ENCODE measurements at regions not wholly inside any gene's neighbourhood (a gene's known extent, or its start where the extent isn't known, plus 50 kb on each side); places are given as distances from the start of the nearest gene placed in this dataset.
A peak's percentile ranks its signal among the peaks of the same experiment; 100 is the strongest.

GRCh38 chr11:95711945-95712221 lies 77.7 kb downstream of the FAM76B start:
- H3K36me3 Mint-ChIP-seq (ENCODE audit: low read depth) = no peaks in the 10 kb centered on the region

GRCh38 chr11:95711162-95711944 lies 78.2 kb downstream of the FAM76B start:
- no peaks in the 10 kb centered on the region for H3K9me3 Mint-ChIP-seq
- no peaks in the 10 kb centered on the region for H3K36me3 Mint-ChIP-seq (ENCODE audit: low read depth)
- H3K4me1 Mint-ChIP-seq (ENCODE audit: low read depth) = no peaks in the 10 kb centered on the region
- peaks cover 23% of the 10 kb centered on the region for H3K27me3 Mint-ChIP-seq (ENCODE audit: insufficient read depth)
- TF ChIP-seq CTCF (IDR thresholded peaks at IDR 0.05) = no peak
- DNase-seq = no peak
- no peak overlapping the region for H3K4me3 Mint-ChIP-seq
- H3K27ac Mint-ChIP-seq = no peak overlapping the region

More at GRCh38 chr11:95711945-95712221, 77.7 kb downstream of the FAM76B start:
- H3K4me1 Mint-ChIP-seq (ENCODE audit: low read depth) = no peaks in the 10 kb centered on the region
- H3K27me3 Mint-ChIP-seq (ENCODE audit: insufficient read depth) = peaks cover 19% of the 10 kb centered on the region
- no peaks in the 10 kb centered on the region for H3K9me3 Mint-ChIP-seq
- no peak for DNase-seq
- no peak overlapping the region for H3K27ac Mint-ChIP-seq
- H3K4me3 Mint-ChIP-seq = no peak overlapping the region
- no peak for TF ChIP-seq CTCF (IDR thresholded peaks at IDR 0.05)

GRCh38 chr11:95708681-95709080 lies 80.9 kb downstream of the FAM76B start:
- Mint-ChIP-seq H3K4me3 (no peak overlapping the region), H3K27ac (no peak overlapping the region), H3K4me1 (ENCODE audit: low read depth) (no peaks in the 10 kb centered on the region), H3K36me3 (ENCODE audit: low read depth) (no peaks in the 10 kb centered on the region), H3K9me3 (no peaks in the 10 kb centered on the region), H3K27me3 (ENCODE audit: insufficient read depth) (peaks cover 21% of the 10 kb centered on the region)
- TF ChIP-seq CTCF (IDR thresholded peaks at IDR 0.05) = no peak
- no peak for DNase-seq

- no peak overlapping the region for H3K27ac Mint-ChIP-seq
- peaks cover 19% of the 10 kb centered on the region for H3K27me3 Mint-ChIP-seq (ENCODE audit: insufficient read depth)
Observed at GRCh38 chr11:95706974-95707387, 82.6 kb downstream of the FAM76B start.

GRCh38 chr11:95705485-95706124 lies 84.0 kb downstream of the FAM76B start:
- peak; percentile 69 for DNase-seq
- Mint-ChIP-seq H3K4me3 (no peak overlapping the region), H3K9me3 (no peaks in the 10 kb centered on the region), H3K27me3 (ENCODE audit: insufficient read depth) (peaks cover 19% of the 10 kb centered on the region; the same call in 1 of the 2 replicates), H3K27ac (no peak overlapping the region), H3K4me1 (ENCODE audit: low read depth) (peaks cover 12% of the 10 kb centered on the region), H3K36me3 (ENCODE audit: low read depth) (no peaks in the 10 kb centered on the region)
- TF ChIP-seq CTCF (IDR thresholded peaks at IDR 0.05) = peak; percentile 92

More at GRCh38 chr11:95706974-95707387, 82.6 kb downstream of the FAM76B start:
- Mint-ChIP-seq H3K9me3 (no peaks in the 10 kb centered on the region), H3K4me1 (ENCODE audit: low read depth) (peaks cover 12% of the 10 kb centered on the region), H3K4me3 (no peak overlapping the region), H3K36me3 (ENCODE audit: low read depth) (no peaks in the 10 kb centered on the region)
- DNase-seq = no peak
- TF ChIP-seq CTCF (IDR thresholded peaks at IDR 0.05) = no peak

Measured in HFFc6 (cell line).